ENCODE measurements at regions not wholly inside any gene's neighbourhood (a gene's known extent, or its start where the extent isn't known, plus 50 kb on each side); places are given as distances from the start of the nearest gene placed in this dataset.
"Not testable (repeated sequence)": the region's sequence is repeated elsewhere in the genome, so short reads cannot be mapped to it uniquely, and the experiment has no call there.

- Mint-ChIP-seq H3K27ac (no peak overlapping the region), H3K9me3 (no peaks in the 10 kb centered on the region), H3K27me3 (no peaks in the 10 kb centered on the region), H3K4me1 (ENCODE audit: low read depth) (no peaks in the 10 kb centered on the region), H3K4me3 (no peak overlapping the region), H3K36me3 (ENCODE audit: low read depth) (no peaks in the 10 kb centered on the region)
- DNase-seq: no peak
- ChIA-PET POLR2A (no interaction called here), CTCF (interaction anchor here (1.0 to 1.9 kb wide), 3 partner anchors 14 to 50 kb away, joined by 3 to 4 read pairs (median 3); no protein-coding TSS in a partner anchor)
- TF ChIP-seq, protein P1, sequence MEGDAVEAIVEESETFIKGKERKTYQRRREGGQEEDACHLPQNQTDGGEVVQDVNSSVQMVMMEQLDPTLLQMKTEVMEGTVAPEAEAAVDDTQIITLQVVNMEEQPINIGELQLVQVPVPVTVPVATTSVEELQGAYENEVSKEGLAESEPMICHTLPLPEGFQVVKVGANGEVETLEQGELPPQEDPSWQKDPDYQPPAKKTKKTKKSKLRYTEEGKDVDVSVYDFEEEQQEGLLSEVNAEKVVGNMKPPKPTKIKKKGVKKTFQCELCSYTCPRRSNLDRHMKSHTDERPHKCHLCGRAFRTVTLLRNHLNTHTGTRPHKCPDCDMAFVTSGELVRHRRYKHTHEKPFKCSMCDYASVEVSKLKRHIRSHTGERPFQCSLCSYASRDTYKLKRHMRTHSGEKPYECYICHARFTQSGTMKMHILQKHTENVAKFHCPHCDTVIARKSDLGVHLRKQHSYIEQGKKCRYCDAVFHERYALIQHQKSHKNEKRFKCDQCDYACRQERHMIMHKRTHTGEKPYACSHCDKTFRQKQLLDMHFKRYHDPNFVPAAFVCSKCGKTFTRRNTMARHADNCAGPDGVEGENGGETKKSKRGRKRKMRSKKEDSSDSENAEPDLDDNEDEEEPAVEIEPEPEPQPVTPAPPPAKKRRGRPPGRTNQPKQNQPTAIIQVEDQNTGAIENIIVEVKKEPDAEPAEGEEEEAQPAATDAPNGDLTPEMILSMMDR (IDR thresholded peaks at IDR 0.05): no peak
- intact Hi-C loops (cut with micrococcal nuclease): no loop called here
- ATAC-seq: no peak
These were observed 70.4 kb downstream of the MRPL57 start for GRCh38 chr13:21246761-21247452.

DNA sequence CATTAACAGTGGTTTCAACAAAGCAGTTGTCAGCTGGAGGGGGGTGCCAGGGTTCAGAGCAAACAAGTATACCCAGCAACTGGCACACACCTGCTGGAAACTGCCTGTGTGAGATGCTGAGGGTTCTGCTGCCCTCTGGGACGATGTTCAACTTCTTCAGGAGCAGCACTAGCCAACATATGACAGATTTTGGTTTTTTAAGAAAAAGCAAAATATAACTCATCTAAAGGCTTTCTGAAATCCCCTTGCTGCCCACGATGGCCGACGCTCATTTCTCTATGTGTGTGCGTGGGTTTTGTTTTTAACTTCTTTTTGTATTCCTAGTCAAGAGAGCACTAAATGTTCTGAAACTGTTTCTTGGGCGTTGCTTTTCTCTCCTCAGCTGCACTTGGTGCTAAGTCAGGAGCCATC is 79.9 kb downstream of the MRPL57 start:
- ChIA-PET CTCF (no interaction called here), POLR2A (no interaction called here)
- ATAC-seq: peak; percentile 24
- no peaks in the 10 kb centered on the region for H3K9me3 Mint-ChIP-seq
- intact Hi-C loops (cut with micrococcal nuclease): no loop called here
- TF ChIP-seq, protein P1 (IDR thresholded peaks at IDR 0.05): no peak
- H3K4me3 Mint-ChIP-seq: no peak overlapping the region
- no peak overlapping the region for H3K27ac Mint-ChIP-seq
- H3K36me3 Mint-ChIP-seq (ENCODE audit: low read depth): no peaks in the 10 kb centered on the region
- peaks cover 2% of the 10 kb centered on the region for H3K27me3 Mint-ChIP-seq
- no peak for DNase-seq
- H3K4me1 Mint-ChIP-seq (ENCODE audit: low read depth): peaks cover 7% of the 10 kb centered on the region

DNA sequence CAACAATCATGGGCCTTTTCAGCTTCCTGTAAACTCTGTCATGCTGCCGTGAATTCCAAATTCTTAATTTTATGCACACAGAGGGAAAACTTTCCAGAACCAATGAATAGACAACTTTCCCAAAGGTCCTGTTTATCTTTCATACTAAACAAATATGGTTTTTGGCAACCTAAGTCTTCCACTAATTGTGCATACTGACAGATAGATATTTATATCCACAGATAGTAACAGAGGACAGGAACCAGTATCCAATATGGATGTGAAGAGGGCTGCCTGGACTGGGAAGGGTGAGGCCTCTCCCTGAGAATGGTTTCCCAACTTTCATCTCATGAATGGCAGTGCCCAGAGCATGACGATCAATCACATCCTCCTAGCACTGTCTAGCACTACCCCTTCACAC is 80.4 kb downstream of the MRPL57 start:
- TF ChIP-seq, protein P1 (IDR thresholded peaks at IDR 0.05): no peak
- H3K9me3 Mint-ChIP-seq: no peaks in the 10 kb centered on the region
- no peaks in the 10 kb centered on the region for H3K36me3 Mint-ChIP-seq (ENCODE audit: low read depth)
- ATAC-seq (no peak), DNase-seq (no peak)
- H3K4me3 Mint-ChIP-seq: no peak overlapping the region
- peaks cover 7% of the 10 kb centered on the region for H3K4me1 Mint-ChIP-seq (ENCODE audit: low read depth)
- peaks cover 2% of the 10 kb centered on the region for H3K27me3 Mint-ChIP-seq
- POLR2A ChIA-PET: no interaction called here
- CTCF ChIA-PET: no interaction called here
- intact Hi-C loops (cut with micrococcal nuclease): no loop called here
- H3K27ac Mint-ChIP-seq: no peak overlapping the region

DNA sequence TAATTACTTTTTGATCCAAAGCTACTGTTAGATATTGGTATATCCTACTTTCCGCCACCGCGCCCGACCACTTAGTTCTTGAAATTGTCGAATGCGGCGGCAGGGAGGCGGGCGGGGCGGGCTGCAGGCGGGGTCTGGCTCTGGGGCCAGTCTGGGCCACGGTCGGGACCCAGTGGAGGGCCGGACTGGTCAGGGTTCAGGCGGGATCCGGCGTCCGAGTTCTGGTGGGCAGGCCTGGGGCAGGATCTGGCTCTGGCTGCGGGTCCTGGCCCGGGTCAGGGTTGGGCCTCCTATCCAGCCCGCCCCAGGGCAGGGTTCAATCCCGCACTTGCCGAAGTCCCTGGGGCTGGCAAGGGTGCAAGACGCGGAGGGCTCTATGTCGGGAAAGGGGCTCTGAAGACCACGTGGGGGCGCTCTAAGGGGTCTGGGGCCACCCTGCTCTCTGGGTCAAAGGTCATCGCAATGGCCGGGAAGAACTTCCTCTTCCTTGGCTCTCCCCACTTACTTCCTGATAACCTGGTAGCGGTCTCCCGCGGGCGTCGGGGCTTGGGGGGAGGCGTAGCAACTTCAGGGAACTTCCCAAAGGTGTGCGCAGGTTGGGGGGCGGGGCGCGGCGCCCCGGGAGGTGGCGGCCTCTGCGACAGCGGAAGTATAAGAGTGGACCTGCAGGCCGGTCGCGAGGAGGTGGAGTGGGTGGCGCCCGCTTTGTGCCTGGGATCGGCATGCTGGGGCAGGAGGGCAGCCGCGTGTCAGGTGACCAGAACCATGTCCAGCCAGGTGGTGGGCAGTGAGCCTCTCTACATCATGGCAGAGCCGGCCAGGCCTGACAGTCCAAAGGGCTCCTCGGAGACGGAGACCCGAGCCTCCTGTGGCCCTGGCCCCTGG is 83.4 kb downstream of the MRPL57 start:
- ChIA-PET POLR2A (no interaction called here), CTCF (no interaction called here)
- H3K4me3 Mint-ChIP-seq: no peak overlapping the region
- H3K36me3 Mint-ChIP-seq (ENCODE audit: low read depth): no peaks in the 10 kb centered on the region
- DNase-seq (no peak), ATAC-seq (no peak)
- no peaks in the 10 kb centered on the region for H3K27me3 Mint-ChIP-seq
- peaks cover 7% of the 10 kb centered on the region for H3K4me1 Mint-ChIP-seq (ENCODE audit: low read depth)
- TF ChIP-seq, protein P1 (IDR thresholded peaks at IDR 0.05): no peak
- H3K9me3 Mint-ChIP-seq: no peaks in the 10 kb centered on the region
- H3K27ac Mint-ChIP-seq: no peak overlapping the region
- intact Hi-C loops (cut with micrococcal nuclease): no loop called here

- POLR2A ChIA-PET; H3K9me3 Mint-ChIP-seq; H3K27ac Mint-ChIP-seq; H3K4me1 Mint-ChIP-seq (ENCODE audit: low read depth); intact Hi-C loops (cut with micrococcal nuclease); DNase-seq; H3K27me3 Mint-ChIP-seq; H3K36me3 Mint-ChIP-seq (ENCODE audit: low read depth); H3K4me3 Mint-ChIP-seq; ATAC-seq; CTCF ChIA-PET: not testable (repeated sequence)
These were observed 84.3 kb downstream of the MRPL57 start for GRCh38 chr13:21260561-21261290.

DNA sequence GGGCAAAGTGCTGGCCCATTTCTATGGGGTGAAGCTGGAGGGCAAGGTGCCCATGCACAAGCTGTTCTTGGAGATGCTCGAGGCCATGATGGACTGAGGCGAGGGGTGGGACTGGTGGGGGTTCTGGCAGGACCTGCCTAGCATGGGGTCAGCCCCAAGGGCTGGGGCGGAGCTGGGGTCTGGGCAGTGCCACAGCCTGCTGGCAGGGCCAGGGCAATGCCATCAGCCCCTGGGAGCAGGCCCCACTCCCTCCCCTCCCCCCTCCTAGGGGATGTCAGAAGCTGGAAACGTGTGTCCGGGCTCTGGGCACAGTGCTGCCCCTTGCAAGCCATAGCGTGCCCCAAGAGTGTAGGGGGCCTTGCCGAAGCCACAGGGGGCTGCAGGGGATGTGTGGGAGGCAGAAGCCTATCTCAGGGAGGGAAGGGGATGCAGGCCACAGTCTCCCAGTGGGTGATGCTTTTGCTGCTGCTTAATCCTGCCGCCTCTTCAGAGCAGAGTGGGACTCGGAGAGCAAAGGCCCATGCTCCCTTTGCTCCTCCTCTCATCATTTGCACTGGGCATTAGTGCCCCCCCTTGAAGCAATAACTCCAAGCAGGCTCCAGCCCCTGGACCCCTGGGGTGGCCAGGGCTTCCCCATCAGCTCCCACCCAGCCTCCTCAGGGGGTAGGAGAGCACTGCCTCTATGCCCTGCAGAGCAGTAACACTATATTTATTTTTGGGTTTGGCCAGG is 85.2 kb downstream of the MRPL57 start:
- DNase-seq; intact Hi-C loops (cut with micrococcal nuclease); H3K4me1 Mint-ChIP-seq (ENCODE audit: low read depth); ATAC-seq; POLR2A ChIA-PET; H3K36me3 Mint-ChIP-seq (ENCODE audit: low read depth); H3K4me3 Mint-ChIP-seq; CTCF ChIA-PET; H3K27ac Mint-ChIP-seq; H3K9me3 Mint-ChIP-seq; H3K27me3 Mint-ChIP-seq: not testable (repeated sequence)

DNA sequence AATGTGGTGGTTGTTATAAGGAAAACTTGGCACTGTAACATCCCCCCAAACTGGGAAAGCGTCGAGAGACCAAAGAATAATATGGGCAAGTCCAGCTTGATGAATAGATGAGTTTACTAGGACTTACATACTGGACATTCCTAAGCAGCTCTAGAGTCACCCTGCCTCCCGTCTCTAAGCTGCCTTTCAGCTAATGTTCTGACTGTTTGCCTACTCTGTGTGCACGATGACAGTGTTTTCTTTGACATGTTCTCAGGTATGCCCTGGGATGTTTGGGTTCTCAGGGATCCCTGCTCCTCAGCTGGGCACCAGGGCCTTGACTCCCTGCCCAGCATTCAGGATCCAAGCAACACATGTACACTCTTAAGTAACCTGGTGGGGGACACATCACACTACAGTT is 87.5 kb downstream of the MRPL57 start:
- H3K36me3 Mint-ChIP-seq (ENCODE audit: low read depth); CTCF ChIA-PET; H3K9me3 Mint-ChIP-seq; H3K4me3 Mint-ChIP-seq; H3K27me3 Mint-ChIP-seq; H3K4me1 Mint-ChIP-seq (ENCODE audit: low read depth); intact Hi-C loops (cut with micrococcal nuclease); POLR2A ChIA-PET; ATAC-seq; DNase-seq; H3K27ac Mint-ChIP-seq: not testable (repeated sequence)

Data from activated CD8-positive, alpha-beta T cell treated with anti-CD3 and anti-CD28 coated beads for 36 hours (primary cell).